ENCODE measurements at regions not wholly inside any gene's neighbourhood (a gene's known extent, or its start where the extent isn't known, plus 50 kb on each side); places are given as distances from the start of the nearest gene placed in this dataset.

GRCh38 chr13:106882246-106882645, 314.3 kb upstream of the ARGLU1 start:
- no peak for DNase-seq (ENCODE audit: low read depth in 4 of 4, low spot score in 2 of 4)

GRCh38 chr13:106879806-106880205, 311.9 kb upstream of the ARGLU1 start:
- DNase-seq (ENCODE audit: low read depth in 4 of 4, low spot score in 2 of 4), result no peak

DNA sequence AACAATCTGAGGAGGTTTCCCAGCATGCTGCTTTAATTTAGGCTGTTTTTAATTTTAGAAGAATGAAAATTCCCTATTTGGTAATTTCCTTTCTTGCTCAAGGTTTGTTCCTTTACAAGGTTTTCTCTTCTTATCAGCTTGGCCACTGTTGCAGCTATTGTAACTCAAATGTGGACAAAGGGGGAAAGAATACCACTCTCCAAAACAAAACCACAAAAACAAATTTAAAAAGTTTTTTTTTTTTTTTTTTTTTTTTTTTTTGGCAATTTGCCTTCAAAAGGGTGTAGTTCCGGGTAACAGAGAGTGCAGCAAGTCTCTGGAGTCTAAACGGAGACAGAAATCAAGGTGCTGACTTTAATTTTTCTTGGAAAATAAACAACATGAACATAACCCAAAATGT, 306.4 kb upstream of the ARGLU1 start:
- no peak for DNase-seq (ENCODE audit: low read depth in 4 of 4, low spot score in 2 of 4)

DNA sequence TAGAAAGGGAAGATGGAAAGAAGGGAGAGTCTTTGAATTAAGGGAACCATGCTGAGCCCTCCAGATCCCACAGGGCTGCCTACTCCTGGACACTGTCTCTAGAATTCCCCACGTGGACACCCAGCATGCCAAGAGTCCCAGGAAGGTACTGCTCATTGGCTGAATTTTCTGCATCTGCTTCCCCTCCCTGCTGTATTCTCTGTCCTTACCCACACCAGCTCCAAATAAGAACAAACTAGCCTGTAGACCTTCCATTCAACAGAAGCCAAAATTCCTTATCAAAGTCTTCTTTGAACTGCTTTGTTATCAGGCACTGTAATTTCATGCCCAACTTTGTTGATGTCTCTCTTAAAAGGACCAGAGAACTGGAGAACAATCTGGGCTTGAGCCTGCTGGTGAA, 305.9 kb upstream of the ARGLU1 start:
- DNase-seq (ENCODE audit: low read depth in 4 of 4, low spot score in 2 of 4), result no peak

DNA sequence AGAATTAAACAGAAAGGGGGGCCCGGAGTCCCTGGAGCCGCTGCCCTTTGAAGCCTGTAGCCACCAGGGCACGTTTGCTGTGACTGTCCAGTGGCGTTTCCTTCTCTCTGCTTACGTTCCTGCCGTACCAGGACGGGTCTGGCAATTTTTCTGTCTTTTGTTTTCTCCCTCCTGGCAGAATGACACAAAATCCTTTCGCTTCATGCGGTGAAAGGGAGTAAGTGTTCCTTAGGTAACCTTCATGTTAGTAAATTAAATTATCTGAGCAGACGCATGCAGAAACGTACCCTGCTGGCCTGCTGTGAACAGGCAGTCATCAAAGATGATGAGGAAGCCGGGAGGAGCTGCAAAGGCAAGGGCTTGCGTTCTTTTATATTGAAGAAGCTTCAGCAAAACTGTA, 299.3 kb upstream of the ARGLU1 start:
- DNase-seq (ENCODE audit: low read depth in 4 of 4, low spot score in 2 of 4), result peak in 1 of 4 donors; percentile 27

DNA sequence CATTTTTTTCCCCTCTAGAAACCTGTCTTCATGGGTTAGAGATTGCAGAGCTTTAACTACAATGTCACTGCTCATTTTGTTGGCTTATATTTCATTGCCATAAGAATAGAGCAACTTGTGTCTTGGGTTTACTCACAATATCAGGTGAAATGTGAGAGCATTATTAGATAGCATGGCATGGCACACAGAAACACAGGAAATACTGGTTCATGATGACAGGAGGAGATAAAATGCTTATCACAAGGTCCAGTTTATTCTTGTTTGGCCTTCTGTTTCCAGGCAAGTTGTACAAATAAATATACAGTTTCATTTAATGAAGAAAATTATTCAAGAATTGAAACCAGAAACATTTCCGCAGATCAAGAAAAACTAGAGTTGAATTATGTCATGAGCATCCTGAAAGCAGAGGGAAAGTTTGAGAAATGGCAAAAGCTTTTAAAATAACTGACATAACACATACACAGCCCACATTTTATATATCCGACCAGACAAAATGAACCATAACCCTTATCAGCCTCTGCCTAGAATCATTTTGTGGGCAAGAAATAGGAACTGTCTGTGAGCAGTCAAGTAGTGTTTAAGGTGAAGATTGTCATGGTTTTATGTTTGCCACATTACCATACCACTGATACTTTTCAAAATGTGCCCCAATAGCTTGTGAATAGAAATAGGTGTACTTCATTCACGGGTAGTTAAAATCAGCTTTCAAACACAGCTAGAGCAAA, 297.9 kb upstream of the ARGLU1 start:
- no peak for DNase-seq (ENCODE audit: low read depth in 4 of 4, low spot score in 2 of 4)

GRCh38 chr13:106859533-106859904, 291.6 kb upstream of the ARGLU1 start:
- no peak for DNase-seq (ENCODE audit: low read depth in 4 of 4, low spot score in 2 of 4)

GRCh38 chr13:106858903-106859532, 291.1 kb upstream of the ARGLU1 start:
- DNase-seq (ENCODE audit: low read depth in 4 of 4, low spot score in 2 of 4), result peak in 2 of 4 donors; percentile 16 to 37

DNA sequence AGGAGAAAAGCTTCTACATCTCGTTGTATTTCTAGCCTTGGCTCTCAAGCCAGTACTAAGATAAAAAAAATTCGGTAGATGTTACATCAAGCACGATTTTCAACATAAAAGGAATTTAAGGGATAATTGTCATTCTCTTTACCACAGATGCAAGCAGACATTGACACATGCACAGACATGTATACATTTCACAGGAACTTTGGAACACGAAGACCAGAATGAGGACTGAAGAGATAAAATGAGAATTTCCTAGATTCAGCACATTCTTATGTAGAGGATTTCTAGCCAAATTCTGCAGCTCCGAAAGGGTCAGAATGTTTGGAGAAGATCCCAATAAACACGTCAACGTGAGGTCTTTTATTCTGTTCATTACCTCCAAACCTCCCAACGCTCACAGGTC, 284.5 kb upstream of the ARGLU1 start:
- no peak for DNase-seq (ENCODE audit: low read depth in 4 of 4, low spot score in 2 of 4)

GRCh38 chr13:106850973-106851650, 283.2 kb upstream of the ARGLU1 start:
- no peak for DNase-seq (ENCODE audit: low read depth in 4 of 4, low spot score in 2 of 4)

GRCh38 chr13:106846571-106847448, 278.9 kb upstream of the ARGLU1 start:
- no peak for DNase-seq (ENCODE audit: low read depth in 4 of 4, low spot score in 2 of 4)

DNA sequence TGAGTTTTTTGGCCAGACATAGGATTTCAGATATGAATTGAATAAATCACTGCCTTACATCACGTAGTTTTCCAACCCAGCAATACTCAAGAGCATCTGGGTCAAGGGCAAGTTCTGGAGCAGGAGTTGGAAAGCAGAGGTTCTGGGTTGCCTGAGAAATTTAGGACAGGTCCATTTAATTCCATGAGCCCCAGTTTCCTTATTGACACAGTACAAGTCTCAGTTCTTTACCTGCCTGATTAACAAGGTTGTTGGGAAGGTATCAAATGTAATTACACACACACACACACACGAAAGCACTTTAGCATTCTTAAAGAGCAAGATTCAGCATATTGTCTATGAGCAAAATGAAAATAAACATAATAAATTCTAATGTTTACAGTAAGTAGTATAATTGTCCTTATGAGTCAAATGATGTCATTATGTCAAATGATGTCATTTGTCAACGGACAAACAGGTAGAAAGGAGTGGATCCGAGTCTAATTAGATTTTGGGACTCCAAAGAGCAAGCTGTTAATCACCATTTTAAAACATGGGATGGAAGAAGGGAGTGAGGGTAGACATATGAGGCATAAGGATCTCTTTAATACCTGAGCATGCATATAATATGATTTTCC, 268.4 kb upstream of the ARGLU1 start:
- DNase-seq (ENCODE audit: low read depth in 4 of 4, low spot score in 2 of 4), result no peak

- DNase-seq (ENCODE audit: low read depth in 4 of 4, low spot score in 2 of 4), result no peak
These were observed 267.5 kb upstream of the ARGLU1 start for GRCh38 chr13:106835477-106835876.

- DNase-seq (ENCODE audit: low read depth in 4 of 4, low spot score in 2 of 4), result peak in 1 of 4 donors; percentile 20
These were observed 254.0 kb upstream of the ARGLU1 start for GRCh38 chr13:106821979-106822378.

GRCh38 chr13:106819413-106820180, 251.7 kb upstream of the ARGLU1 start:
- DNase-seq (ENCODE audit: low read depth in 4 of 4, low spot score in 2 of 4), result no peak

DNA sequence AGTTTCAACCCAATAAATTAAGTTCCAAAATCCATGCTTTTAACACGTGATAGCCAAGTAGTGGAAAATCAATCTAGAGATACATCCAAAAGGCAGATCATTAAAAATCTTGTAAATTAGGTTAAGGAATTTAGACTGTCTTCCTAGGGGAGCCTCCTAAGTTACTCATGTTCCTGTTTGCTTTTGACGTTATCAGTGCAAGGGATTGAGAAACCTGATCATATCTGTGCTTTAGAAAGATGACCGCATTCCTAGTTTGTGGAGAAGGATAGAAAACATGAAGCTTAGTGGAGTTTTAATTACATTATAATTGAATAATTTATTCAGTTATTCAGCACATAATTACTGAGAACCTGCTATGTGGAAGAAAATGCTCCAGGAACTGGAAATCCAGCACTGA, 251.0 kb upstream of the ARGLU1 start:
- DNase-seq (ENCODE audit: low read depth in 4 of 4, low spot score in 2 of 4), result no peak

DNA sequence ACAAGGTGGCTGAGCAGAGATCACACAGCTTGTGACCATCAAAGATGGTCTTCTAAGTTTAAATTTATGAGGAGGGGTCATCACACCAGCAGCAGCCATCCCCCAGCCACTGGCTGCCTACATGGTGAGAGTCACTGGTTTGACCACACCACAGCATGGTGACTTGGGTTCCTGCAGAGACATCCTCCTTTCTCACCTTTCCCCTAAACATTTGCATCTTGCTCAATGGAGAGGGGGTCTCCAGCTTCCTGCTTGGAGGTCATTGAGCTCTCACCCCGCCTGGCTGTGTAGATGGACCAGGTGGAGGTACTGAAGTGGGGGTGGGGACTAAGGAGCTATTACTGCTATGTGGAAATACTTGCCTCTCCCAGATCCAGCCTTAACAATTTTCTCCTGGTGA, 247.6 kb upstream of the ARGLU1 start:
- no peak for DNase-seq (ENCODE audit: low read depth in 4 of 4, low spot score in 2 of 4)

GRCh38 chr13:106814463-106814862, 246.5 kb upstream of the ARGLU1 start:
- no peak for DNase-seq (ENCODE audit: low read depth in 4 of 4, low spot score in 2 of 4)

- no peak for DNase-seq (ENCODE audit: low read depth in 4 of 4, low spot score in 2 of 4)
These were observed 242.1 kb upstream of the ARGLU1 start for GRCh38 chr13:106810069-106810468.

- no peak for DNase-seq (ENCODE audit: low read depth in 4 of 4, low spot score in 2 of 4)
These were observed 237.1 kb upstream of the ARGLU1 start for GRCh38 chr13:106804991-106805390.
